Frontal cortex (tissue), 3 donors: ENCODE measurements at regions not wholly inside any gene's neighbourhood (a gene's known extent, or its start where the extent isn't known, plus 50 kb on each side); places are given as distances from the start of the nearest gene placed in this dataset.

Experiments
- DNase-seq, 2 donors: peaks; one replicate each; pipeline ENCODE4 v3.0.0; 2012; ENCODE audit warnings: low spot score in 2 of 2
- FAIRE-seq: peaks from 2 replicates; lab custom pipeline; 2012; peaks lifted over from hg19 to GRCh38; lab: Jason Lieb, UNC
- donor health status: control.
- donor health status: control.
- donor health status: control.

GRCh38 chrX:39910651-39911050 is 187.1 kb downstream of the BCOR start:
- FAIRE-seq (no peak), DNase-seq (no peak)

GRCh38 chrX:39911278-39911897 is 186.4 kb downstream of the BCOR start:
- no peak for FAIRE-seq
- no peak for DNase-seq

- DNase-seq (no peak), FAIRE-seq (no peak)
Observed at GRCh38 chrX:39912126-39912525, 185.6 kb downstream of the BCOR start.

- FAIRE-seq (no peak), DNase-seq (no peak)
Observed at GRCh38 chrX:39915081-39915480, 182.7 kb downstream of the BCOR start.

- no peak for DNase-seq
- no peak for FAIRE-seq
Observed at GRCh38 chrX:39915596-39915995, 182.2 kb downstream of the BCOR start.

- DNase-seq: no peak
- FAIRE-seq: no peak
Observed at GRCh38 chrX:39921838-39922237, 175.9 kb downstream of the BCOR start.

- FAIRE-seq (no peak), DNase-seq (no peak)
Observed at GRCh38 chrX:39922488-39922887, 175.3 kb downstream of the BCOR start.

- no peak for FAIRE-seq
- DNase-seq: no peak
Observed at GRCh38 chrX:39922926-39923325, 174.8 kb downstream of the BCOR start.

- FAIRE-seq: no peak
- no peak for DNase-seq
Observed at GRCh38 chrX:39927380-39927779, 170.4 kb downstream of the BCOR start.

GRCh38 chrX:39928704-39929378 is 168.9 kb downstream of the BCOR start:
- DNase-seq (no peak), FAIRE-seq (no peak)

- no peak for DNase-seq
- FAIRE-seq: no peak
Observed at GRCh38 chrX:39929379-39930025, 168.3 kb downstream of the BCOR start.

- no peak for FAIRE-seq
- no peak for DNase-seq
Observed at GRCh38 chrX:39930786-39931528, 166.8 kb downstream of the BCOR start.

GRCh38 chrX:39931529-39932282 is 166.1 kb downstream of the BCOR start:
- FAIRE-seq (no peak), DNase-seq (no peak)

- DNase-seq: no peak
- FAIRE-seq: no peak
Observed at GRCh38 chrX:39935411-39936064, 162.2 kb downstream of the BCOR start.

GRCh38 chrX:39936886-39937770 is 160.6 kb downstream of the BCOR start:
- FAIRE-seq: no peak
- DNase-seq: no peak

- FAIRE-seq: no peak
- no peak for DNase-seq
Observed at GRCh38 chrX:39938466-39938865, 159.3 kb downstream of the BCOR start.

- no peak for FAIRE-seq
- DNase-seq: no peak
Observed at GRCh38 chrX:39939678-39940077, 158.1 kb downstream of the BCOR start.

GRCh38 chrX:39941332-39941920 is 156.3 kb downstream of the BCOR start:
- DNase-seq (no peak), FAIRE-seq (no peak)
